K562 (cell line): ENCODE measurements at regions not wholly inside any gene's neighbourhood (a gene's known extent, or its start where the extent isn't known, plus 50 kb on each side); places are given as distances from the start of the nearest gene placed in this dataset.

Experiments
- ATAC-seq: fragments of 200-7000 bp; cut with Tn5 transposase; 3 replicates; pipeline ENCODE4 v1.9.1; 2020; ENCODE audit warnings: moderate library complexity
- BruUV-seq: library from RNA; stranded (reverse); fragments of 400-500 nt; replicated peaks from 2 replicates; lab custom pipeline; 2021; lab: Mats Ljungman, UMichigan
- CTCF ChIA-PET: fragments of 300-600 bp; formaldehyde crosslinking; extraction: SDS; loops from one replicate; lab custom pipeline; 2021; ENCODE audit warnings: low intra/inter-chr PET ratio; lab: Yijun Ruan, JAX
- POLR2A ChIA-PET: fragments of 300-600, 350-650 bp; sonication (Branson Sonifier 250); formaldehyde crosslinking; extraction: SDS; loops from one replicate; lab custom pipeline; 2021; ENCODE audit warnings: antibody characterized with exemption, inconsistent platforms; lab: Yijun Ruan, JAX
- DNase-seq, 4 experiments: peaks; one replicate each; pipeline versions ENCODE4 v3.0.0 to v3.0.0-alpha.2; 2011 to 2018; ENCODE audit warnings: low spot score in 3 of 4, mixed read lengths in 3 of 4; ENCODE audit errors: extremely low read depth in 1 of 4
- FAIRE-seq: peaks from 2 replicates; lab custom pipeline; 2011; peaks lifted over from hg19 to GRCh38; lab: Jason Lieb, UNC
- H2AFZ ChIP-seq: 2 replicates; pipeline ENCODE4 v1.6.0; 2011; ENCODE audit warnings: low read depth, low read length, control low read depth, inconsistent platforms
- H3K27ac ChIP-seq: fragments of 200-600 bp; 3 replicates; pipeline ENCODE4 v1.8.0; 2011; ENCODE audit warnings: low read depth, mild to moderate bottlenecking, control low read depth, inconsistent platforms, low read length, moderate library complexity, mixed read lengths; ENCODE audit errors: extremely low read depth
- H3K27me3 ChIP-seq, 2 experiments: fragments of 300-600 bp in 1 of 2; 2 replicates in 1 of 2; 3 replicates in 1 of 2; pipeline versions ENCODE4 v1.6.0 to v1.8.0; 2011; ENCODE audit warnings: inconsistent platforms in 2 of 2, low read length in 2 of 2, mild to moderate bottlenecking in 1 of 2, mixed read lengths in 1 of 2, moderate library complexity in 1 of 2; ENCODE audit not compliant: control insufficient read depth in 2 of 2, insufficient read depth in 2 of 2
- H3K36me3 ChIP-seq: fragments of 300-600 bp; 3 replicates; pipeline ENCODE4 v1.8.0; 2011; ENCODE audit warnings: mild to moderate bottlenecking, low read length, inconsistent platforms; ENCODE audit not compliant: control insufficient read depth, insufficient read depth
- H3K4me1 ChIP-seq, 2 experiments: fragments of 200-600 bp in 1 of 2; replicated peaks in 1 of 2; 2 replicates in 1 of 2; 3 replicates in 1 of 2; pipeline versions ENCODE4 v1.5.1 to v1.8.0; 2011; ENCODE audit warnings: inconsistent platforms in 2 of 2, low read length in 2 of 2, mild to moderate bottlenecking in 1 of 2, mixed read lengths in 1 of 2, moderate library complexity in 1 of 2; ENCODE audit not compliant: control insufficient read depth in 2 of 2, insufficient read depth in 2 of 2
- H3K4me2 ChIP-seq: 2 replicates; pipeline ENCODE4 v1.6.1; 2011; ENCODE audit warnings: low read length, control low read depth, inconsistent platforms, mixed read lengths; ENCODE audit not compliant: insufficient read depth
- H3K4me3 ChIP-seq: fragments of 200-600 bp; sonication (generic), shearing (Covaris generic); 2 replicates; pipeline ENCODE4 v1.5.1; 2016; ENCODE audit warnings: control low read depth, inconsistent platforms
- H3K79me2 ChIP-seq: fragments of 200-600 bp; 3 replicates; pipeline ENCODE4 v1.8.0; 2011; ENCODE audit warnings: low read length, inconsistent platforms; ENCODE audit not compliant: control insufficient read depth, insufficient read depth
- H3K9ac ChIP-seq, 2 experiments: 2 replicates each; pipeline versions ENCODE4 v1.6.0 to v1.6.1; 2011; ENCODE audit warnings: low read depth in 2 of 2, low read length in 2 of 2, control low read depth in 1 of 2, inconsistent platforms in 1 of 2, mild to moderate bottlenecking in 1 of 2, mixed read lengths in 1 of 2; ENCODE audit not compliant: insufficient read depth in 1 of 2
- H3K9me1 ChIP-seq: one replicate; pipeline ENCODE4 v1.6.0; 2011; ENCODE audit warnings: inconsistent platforms, mild to moderate bottlenecking, low read length, moderate library complexity; ENCODE audit not compliant: control insufficient read depth, insufficient read depth
- H3K9me3 ChIP-seq: replicated peaks from 2 replicates; pipeline ENCODE4 v1.5.1; 2011; ENCODE audit warnings: low read depth, low read length, inconsistent platforms; ENCODE audit not compliant: control insufficient read depth, insufficient read depth
- H4K20me1 ChIP-seq: replicated peaks from 2 replicates; pipeline ENCODE4 v1.6.1; 2011; ENCODE audit warnings: low read length, inconsistent platforms, mixed read lengths; ENCODE audit not compliant: control insufficient read depth, insufficient read depth
- ATF3 ChIP-seq, 2 experiments: fragments of 450-650 bp in 1 of 2; sonication (generic) in 1 of 2; formaldehyde crosslinking in 1 of 2; IDR thresholded peaks in 1 of 2; conservative IDR thresholded peaks in 1 of 2; 2 replicates each; pipeline versions ENCODE4 v1.6.1 to v1.8.1; 2016 to 2023; ENCODE audit warnings: mild to moderate bottlenecking in 2 of 2, moderate library complexity in 2 of 2, inconsistent platforms in 1 of 2, missing genetic modification reagents in 1 of 2
- BRD9 ChIP-seq: fragments of 450-650 bp; IDR thresholded peaks from 2 replicates; pipeline ENCODE4 v1.6.1; 2018; ENCODE audit warnings: low read depth; ENCODE audit not compliant: partially characterized antibody
- ID3 ChIP-seq, 2 experiments: fragments of 250-450 bp in 1 of 2; fragments of 450-650 bp in 1 of 2; sonication (Bioruptor Pico) in 1 of 2; IDR thresholded peaks; 2 replicates each; pipeline versions ENCODE4 v1.6.1 to v1.8.0; 2016 to 2021; ENCODE audit warnings: mild to moderate bottlenecking in 2 of 2, moderate library complexity in 2 of 2, missing compliant biosample characterization in 1 of 2, missing genetic modification characterization in 1 of 2
- LARP7 ChIP-seq: fragments of 450-650 bp; IDR thresholded peaks from 2 replicates; pipeline ENCODE4 v1.6.1; 2016
- NR0B1 ChIP-seq: fragments of 450-650 bp; IDR thresholded peaks from one replicate; pipeline ENCODE4 v1.6.1; 2018; ENCODE audit warnings: mild to moderate bottlenecking, moderate library complexity; ENCODE audit not compliant: partially characterized antibody
- NR2C2 ChIP-seq, 2 experiments: fragments of 200-800 bp in 1 of 2; sonication (Bioruptor generic) in 1 of 2; sonication (generic) in 1 of 2; formaldehyde crosslinking in 1 of 2; IDR thresholded peaks; 2 replicates each; pipeline versions ENCODE4 v1.6.1 to v1.8.0; 2016 to 2022; ENCODE audit warnings: mild to moderate bottlenecking in 1 of 2, missing compliant biosample characterization in 1 of 2, missing genetic modification characterization in 1 of 2, missing genetic modification reagents in 1 of 2
- NR3C1 ChIP-seq: sonication (generic); formaldehyde crosslinking; IDR thresholded peaks from 2 replicates; pipeline ENCODE4 v1.8.1; 2022; ENCODE audit warnings: missing genetic modification reagents
- NR4A1 ChIP-seq, 2 experiments: fragments of 250-450 bp in 1 of 2; fragments of 450-650 bp in 1 of 2; sonication (Bioruptor Pico) in 1 of 2; IDR thresholded peaks; 2 replicates each; pipeline versions ENCODE4 v1.4.0 to v1.6.1; 2016 to 2020; ENCODE audit warnings: mild to moderate bottlenecking in 2 of 2, missing compliant biosample characterization in 1 of 2, missing genetic modification characterization in 1 of 2, moderate library complexity in 1 of 2
- RBM39 ChIP-seq: fragments of 200-400 bp; formaldehyde crosslinking; optimal IDR thresholded peaks from 2 replicates; pipeline ENCODE3; 2018; ENCODE audit warnings: low read depth, low read length
- TSC22D4 ChIP-seq: fragments of 450-650 bp; IDR thresholded peaks from 2 replicates; pipeline ENCODE4 v1.6.1; 2016; ENCODE audit warnings: missing genetic modification characterization, missing biosample characterization, control low read depth
- U2AF2 ChIP-seq: fragments of 200-400 bp; formaldehyde crosslinking; optimal IDR thresholded peaks from 2 replicates; pipeline ENCODE3; 2017; ENCODE audit warnings: low read depth, mild to moderate bottlenecking, low read length
- ZNF165 ChIP-seq: fragments of 250-450 bp; sonication (Bioruptor Pico); IDR thresholded peaks from 2 replicates; pipeline ENCODE4 v1.4.0; 2020; ENCODE audit warnings: borderline replicate concordance
- ZNF277 ChIP-seq: fragments of 250-450 bp; sonication (Bioruptor Pico); IDR thresholded peaks from 2 replicates; pipeline ENCODE4 v1.8.0; 2022; ENCODE audit warnings: inconsistent platforms, mild to moderate bottlenecking, moderate library complexity, borderline replicate concordance
- ZNF589 ChIP-seq: fragments of 200-800 bp; sonication (Bioruptor generic); IDR thresholded peaks from 2 replicates; pipeline ENCODE4 v1.6.1; 2016; ENCODE audit warnings: low read depth, missing genetic modification characterization, missing compliant biosample characterization
- ZNF740 ChIP-seq, 3 experiments: fragments of 200-800 bp in 1 of 3; sonication (Bioruptor generic) in 1 of 3; sonication (generic) in 1 of 3; formaldehyde crosslinking in 1 of 3; IDR thresholded peaks; 2 replicates each; pipeline versions ENCODE4 v1.6.1 to v1.8.0; 2016 to 2022; ENCODE audit warnings: mild to moderate bottlenecking in 2 of 3, missing compliant biosample characterization in 2 of 3, missing genetic modification characterization in 2 of 3, missing genetic modification reagents in 1 of 3
- WGBS: fragments of 100-300 bp; shearing (Covaris generic); methylation state at CpG from one replicate; pipeline ENCODE4 v1.1.6; 2016; ENCODE audit warnings: low coverage, mixed read lengths; ENCODE audit not compliant: insufficient coverage; ENCODE audit errors: missing lambda C conversion rate; 5-methylcytosine and 5-hydroxymethylcytosine counted together
- in situ Hi-C: fragments of 300-500 bp; cut with MboI; formaldehyde crosslinking; loops from 4 replicates; pipeline ENCODE4 v1.15.0; 2018; ENCODE audit warnings: inconsistent platforms, mixed read lengths
- intact Hi-C: fragments of 100-400 bp; cut with micrococcal nuclease; formaldehyde crosslinking; loops from 2 replicates; pipeline ENCODE4 v1.14.2; 2022

GRCh38 chr11:29135504-29135903 lies 881.3 kb downstream of the KCNA4 start:
- H3K36me3 ChIP-seq, result no peaks in the 10 kb centered on the region
- no peaks in the 10 kb centered on the region for H3K9me1 ChIP-seq
- H3K4me1 ChIP-seq, result no peaks in the 10 kb centered on the region
- no peaks in the 10 kb centered on the region for H3K79me2 ChIP-seq
- POLR2A ChIA-PET, result no interaction called here
- no peak overlapping the region for H2AFZ ChIP-seq
- H3K9me3 ChIP-seq, result no peaks in the 10 kb centered on the region
- in situ Hi-C loops (no loop called here), intact Hi-C loops (no loop called here)
- H3K4me2 ChIP-seq, result no peak overlapping the region
- no peak overlapping the region for H3K4me3 ChIP-seq
- no peak overlapping the region for H3K27ac ChIP-seq
- no peaks in the 10 kb centered on the region for H3K27me3 ChIP-seq
- DNase-seq (no peak), ATAC-seq (no peak), FAIRE-seq (no peak)
- BruUV-seq, result no TSS peak
- no peak overlapping the region for H3K9ac ChIP-seq
- CTCF ChIA-PET, result no interaction called here
- WGBS, result 0% methylated on average over 1 of the region's 1 CpG
- no peaks in the 10 kb centered on the region for H4K20me1 ChIP-seq
- TF ChIP-seq ZNF165, result no peak
- no peak for TF ChIP-seq ZNF589
- TF ChIP-seq ID3 (CRISPR knock-in tag; IDR thresholded peaks at IDR 0.05), result no peak
- no peak for TF ChIP-seq ID3 (tag; IDR thresholded peaks at IDR 0.05)
- no peak for TF ChIP-seq ATF3 (IDR thresholded peaks at IDR 0.05)
- TF ChIP-seq ATF3 (CRISPR knock-in tag; conservative IDR thresholded peaks at IDR 0.05), result no peak
- no peak for TF ChIP-seq TSC22D4
- TF ChIP-seq NR3C1, result no peak
- TF ChIP-seq LARP7, result no peak
- no peak for TF ChIP-seq NR2C2 (CRISPR knock-in tag; IDR thresholded peaks at IDR 0.05)
- TF ChIP-seq NR2C2 (tag; IDR thresholded peaks at IDR 0.05), result no peak
- no peak for TF ChIP-seq ZNF277 (CRISPR knock-in tag)
- no peak for TF ChIP-seq BRD9
- no peak for TF ChIP-seq NR0B1
- TF ChIP-seq NR4A1 (CRISPR knock-in tag; IDR thresholded peaks at IDR 0.05), result no peak
- TF ChIP-seq NR4A1 (tag; IDR thresholded peaks at IDR 0.05), result no peak
- no peak for TF ChIP-seq RBM39
- TF ChIP-seq U2AF2, result no peak
- TF ChIP-seq ZNF740 (CRISPR knock-in tag; IDR thresholded peaks at IDR 0.05), result no peak
- no peak for TF ChIP-seq ZNF740 (tag; IDR thresholded peaks at IDR 0.05)
